OCI-LY1 (cell line): ENCODE measurements at regions not wholly inside any gene's neighbourhood (a gene's known extent, or its start where the extent isn't known, plus 50 kb on each side); places are given as distances from the start of the nearest gene placed in this dataset.

Experiments used
- H2AFZ ChIP-seq: fragments of 200-600 bp; sonication (generic), shearing (Covaris generic); 2 replicates; pipeline ENCODE4 v1.6.0; 2014; ENCODE audit warnings: antibody characterized with exemption, mild to moderate bottlenecking, low read length
- H3F3A ChIP-seq: fragments of 200-600 bp; sonication (generic), shearing (Covaris generic); 2 replicates; pipeline ENCODE4 v1.6.0; 2014; ENCODE audit warnings: mild to moderate bottlenecking, antibody characterized with exemption, low read length, moderate library complexity; ENCODE audit not compliant: insufficient read depth
- H3K27ac ChIP-seq: fragments of 200-600 bp; sonication (generic); 2 replicates; pipeline ENCODE4 v1.5.1; 2014; ENCODE audit warnings: low read length, mixed run types, mild to moderate bottlenecking, low read depth; ENCODE audit not compliant: poor library complexity, severe bottlenecking
- H3K27me3 ChIP-seq: fragments of 200-600 bp; sonication (generic); 2 replicates; pipeline ENCODE4 v1.6.0; 2014; ENCODE audit warnings: antibody characterized with exemption, mild to moderate bottlenecking, low read length, moderate library complexity; ENCODE audit not compliant: insufficient read depth
- H3K36me3 ChIP-seq: fragments of 200-600 bp; sonication (generic); 2 replicates; pipeline ENCODE4 v1.6.1; 2014; ENCODE audit warnings: mild to moderate bottlenecking, antibody characterized with exemption, low read length, moderate library complexity, mixed read lengths; ENCODE audit not compliant: insufficient read depth
- H3K4me1 ChIP-seq: fragments of 200-600 bp; sonication (generic); 2 replicates; pipeline ENCODE4 v1.5.1; 2014; ENCODE audit warnings: mild to moderate bottlenecking, low read length, moderate library complexity; ENCODE audit not compliant: insufficient read depth, severe bottlenecking
- H3K4me2 ChIP-seq: fragments of 200-600 bp; sonication (generic), shearing (Covaris generic); 2 replicates; pipeline ENCODE4 v1.6.1; 2014; ENCODE audit warnings: low read length
- H3K4me3 ChIP-seq: fragments of 200-600 bp; sonication (generic); 2 replicates; pipeline ENCODE4 v1.5.1; 2014; ENCODE audit warnings: low read length, low read depth, mild to moderate bottlenecking, mixed read lengths; ENCODE audit not compliant: poor library complexity, severe bottlenecking
- H3K79me2 ChIP-seq: fragments of 200-600 bp; shearing (Covaris generic); 2 replicates; pipeline ENCODE4 v1.6.1; 2016; ENCODE audit warnings: mixed run types, low read length, mixed read lengths; ENCODE audit not compliant: insufficient read depth
- H3K9ac ChIP-seq: fragments of 200-600 bp; sonication (generic), shearing (Covaris generic); 2 replicates; pipeline ENCODE4 v1.6.1; 2014; ENCODE audit warnings: mild to moderate bottlenecking, low read length, mixed read lengths
- H3K9me2 ChIP-seq: fragments of 200-600 bp; sonication (generic), shearing (Covaris generic); 2 replicates; pipeline ENCODE4 v1.6.1; 2014; ENCODE audit warnings: low read depth, mild to moderate bottlenecking, low read length, mixed read lengths
- H3K9me3 ChIP-seq: fragments of 200-600 bp; shearing (Covaris generic); 2 replicates; pipeline ENCODE4 v1.6.1; 2014; ENCODE audit warnings: low read length, mixed read lengths
- H4K20me1 ChIP-seq: fragments of 200-600 bp; sonication (generic), shearing (Covaris generic); 2 replicates; pipeline ENCODE4 v1.6.0; 2016; ENCODE audit warnings: mild to moderate bottlenecking, low read length; ENCODE audit not compliant: insufficient read depth
- EZH2 ChIP-seq: fragments of 200-600 bp; sonication (generic), shearing (Covaris generic); IDR thresholded peaks from 2 replicates; pipeline ENCODE4 v1.8.0; 2017; ENCODE audit warnings: borderline replicate concordance, mixed run types, mild to moderate bottlenecking, antibody characterized with exemption, low read length, moderate library complexity, mixed read lengths
- TF ChIP-seq, protein P1 (sequence below): fragments of 200-600 bp; sonication (generic), shearing (Covaris generic); IDR thresholded peaks from 2 replicates; pipeline ENCODE4 v1.5.1; 2017; ENCODE audit warnings: mild to moderate bottlenecking, antibody characterized with exemption, low read length, moderate library complexity, mixed read lengths

DNA sequence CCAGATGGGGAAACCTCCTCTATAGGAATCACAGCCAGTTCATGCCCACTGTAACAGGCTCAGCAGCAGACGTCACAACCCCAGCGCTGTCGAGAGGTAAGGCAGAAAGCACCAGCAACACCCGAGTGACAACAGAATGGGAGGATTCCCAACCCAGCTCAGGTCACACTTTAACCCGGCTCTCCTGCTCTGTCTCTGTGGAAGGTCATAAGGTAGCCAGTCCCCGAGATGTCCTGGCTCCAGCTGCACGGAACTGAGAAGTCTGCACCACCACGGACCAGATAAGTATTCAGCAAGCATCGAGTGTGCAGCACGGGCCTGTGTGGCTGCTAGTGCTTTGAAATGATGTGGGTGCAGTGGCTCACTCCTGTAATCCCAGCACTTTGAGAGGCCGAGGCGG, 236.7 kb upstream of the TCERG1L start:
- Histone ChIP-seq H4K20me1 (no peaks in the 10 kb centered on the region), H2AFZ (no peak overlapping the region), H3K27ac (no peak overlapping the region), H3K27me3 (no peaks in the 10 kb centered on the region), H3F3A (no peaks in the 10 kb centered on the region), H3K79me2 (no peaks in the 10 kb centered on the region), H3K9ac (no peak overlapping the region), H3K4me1 (no peaks in the 10 kb centered on the region), H3K36me3 (no peaks in the 10 kb centered on the region), H3K4me3 (no peak overlapping the region), H3K4me2 (no peak overlapping the region), H3K9me3 (no peaks in the 10 kb centered on the region), H3K9me2 (no peaks in the 10 kb centered on the region)
- no peak for TF ChIP-seq EZH2
- TF ChIP-seq, protein P1, sequence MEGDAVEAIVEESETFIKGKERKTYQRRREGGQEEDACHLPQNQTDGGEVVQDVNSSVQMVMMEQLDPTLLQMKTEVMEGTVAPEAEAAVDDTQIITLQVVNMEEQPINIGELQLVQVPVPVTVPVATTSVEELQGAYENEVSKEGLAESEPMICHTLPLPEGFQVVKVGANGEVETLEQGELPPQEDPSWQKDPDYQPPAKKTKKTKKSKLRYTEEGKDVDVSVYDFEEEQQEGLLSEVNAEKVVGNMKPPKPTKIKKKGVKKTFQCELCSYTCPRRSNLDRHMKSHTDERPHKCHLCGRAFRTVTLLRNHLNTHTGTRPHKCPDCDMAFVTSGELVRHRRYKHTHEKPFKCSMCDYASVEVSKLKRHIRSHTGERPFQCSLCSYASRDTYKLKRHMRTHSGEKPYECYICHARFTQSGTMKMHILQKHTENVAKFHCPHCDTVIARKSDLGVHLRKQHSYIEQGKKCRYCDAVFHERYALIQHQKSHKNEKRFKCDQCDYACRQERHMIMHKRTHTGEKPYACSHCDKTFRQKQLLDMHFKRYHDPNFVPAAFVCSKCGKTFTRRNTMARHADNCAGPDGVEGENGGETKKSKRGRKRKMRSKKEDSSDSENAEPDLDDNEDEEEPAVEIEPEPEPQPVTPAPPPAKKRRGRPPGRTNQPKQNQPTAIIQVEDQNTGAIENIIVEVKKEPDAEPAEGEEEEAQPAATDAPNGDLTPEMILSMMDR = no peak

DNA sequence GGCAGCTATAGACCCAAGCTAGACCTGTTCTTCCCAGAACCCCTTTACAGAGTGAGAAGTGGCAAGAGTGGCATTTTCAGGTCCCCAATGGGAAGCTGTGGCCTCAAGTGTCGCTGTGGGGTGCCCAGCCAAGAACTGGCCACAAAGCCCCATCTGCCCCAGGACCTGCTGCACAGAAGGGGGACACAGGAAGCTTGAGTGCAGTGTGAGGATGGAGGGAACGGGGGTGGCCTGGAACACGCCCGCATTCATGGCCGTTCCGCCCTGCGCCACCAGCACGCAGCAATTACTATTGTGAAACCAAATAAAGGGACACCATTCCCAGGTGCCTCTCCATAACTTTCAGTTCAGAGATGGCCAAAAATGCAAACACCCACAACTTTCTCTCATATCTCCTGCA, 237.6 kb upstream of the TCERG1L start:
- Histone ChIP-seq H3K9me3 (no peaks in the 10 kb centered on the region), H3K9me2 (no peaks in the 10 kb centered on the region), H4K20me1 (no peaks in the 10 kb centered on the region), H3K4me3 (no peak overlapping the region), H3K9ac (no peak overlapping the region), H3K27me3 (no peaks in the 10 kb centered on the region), H3K27ac (no peak overlapping the region), H2AFZ (no peak overlapping the region), H3F3A (no peaks in the 10 kb centered on the region), H3K79me2 (no peaks in the 10 kb centered on the region), H3K36me3 (no peaks in the 10 kb centered on the region), H3K4me1 (no peaks in the 10 kb centered on the region), H3K4me2 (no peak overlapping the region)
- TF ChIP-seq, protein P1 = no peak
- no peak for TF ChIP-seq EZH2

DNA sequence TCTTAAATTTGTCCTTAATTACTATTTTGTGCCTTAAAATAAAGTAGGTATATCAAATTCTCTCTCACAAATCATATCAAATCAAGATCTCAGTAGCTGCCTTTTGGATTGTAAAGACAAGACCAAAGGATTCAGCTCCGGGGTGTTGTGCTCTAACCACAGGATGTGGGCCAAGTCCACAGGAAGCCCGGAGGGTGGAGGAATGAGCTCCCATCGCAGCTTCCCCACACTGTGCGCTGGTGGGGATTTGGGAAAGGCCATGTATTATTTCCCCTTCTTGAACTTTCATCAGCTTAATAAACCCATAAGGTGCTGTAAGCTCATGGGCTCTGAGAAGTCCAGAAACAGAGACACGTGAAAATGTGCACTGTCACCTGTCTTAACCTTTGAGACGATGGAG, 241.6 kb upstream of the TCERG1L start:
- H3K9me3 ChIP-seq = no peaks in the 10 kb centered on the region
- no peaks in the 10 kb centered on the region for H3K4me1 ChIP-seq
- H3K27me3 ChIP-seq = no peaks in the 10 kb centered on the region
- no peaks in the 10 kb centered on the region for H3K9me2 ChIP-seq
- H3F3A ChIP-seq = no peaks in the 10 kb centered on the region
- no peaks in the 10 kb centered on the region for H3K36me3 ChIP-seq
- no peak overlapping the region for H2AFZ ChIP-seq
- H3K4me2 ChIP-seq = no peak overlapping the region
- H3K27ac ChIP-seq = no peak overlapping the region
- H3K79me2 ChIP-seq = no peaks in the 10 kb centered on the region
- TF ChIP-seq EZH2 = no peak
- TF ChIP-seq, protein P1 = no peak
- no peaks in the 10 kb centered on the region for H4K20me1 ChIP-seq
- no peak overlapping the region for H3K4me3 ChIP-seq
- H3K9ac ChIP-seq = no peak overlapping the region
